LHCN-M2 (cell line): ENCODE measurements at regions not wholly inside any gene's neighbourhood (a gene's known extent, or its start where the extent isn't known, plus 50 kb on each side); places are given as distances from the start of the nearest gene placed in this dataset.

Experiments
- DNase-seq: peaks from one replicate; pipeline ENCODE4 v3.0.0-alpha.2; 2012; ENCODE audit warnings: low read depth

DNA sequence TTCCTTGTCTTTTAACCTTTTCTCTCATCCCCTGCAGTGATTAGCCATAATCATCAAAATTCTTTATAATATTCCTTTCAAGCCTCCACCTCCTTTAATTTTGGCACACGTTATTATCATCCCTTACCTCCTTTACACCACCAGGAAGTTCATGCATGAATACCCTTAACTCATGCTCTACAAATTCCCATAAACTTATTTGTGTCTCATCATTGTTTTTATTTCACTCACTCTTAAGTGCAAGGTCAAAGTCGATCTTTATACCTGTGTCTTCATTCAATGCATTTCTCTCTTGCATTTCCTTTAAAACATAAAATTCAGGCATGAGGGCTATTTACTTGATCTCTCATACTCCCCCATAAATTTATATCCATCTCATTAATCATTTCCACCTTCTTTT is 1064.6 kb upstream of the CADM2 start:
- DNase-seq = no peak

GRCh38 chr3:83895892-83896291 is 1062.9 kb upstream of the CADM2 start:
- no peak for DNase-seq

DNA sequence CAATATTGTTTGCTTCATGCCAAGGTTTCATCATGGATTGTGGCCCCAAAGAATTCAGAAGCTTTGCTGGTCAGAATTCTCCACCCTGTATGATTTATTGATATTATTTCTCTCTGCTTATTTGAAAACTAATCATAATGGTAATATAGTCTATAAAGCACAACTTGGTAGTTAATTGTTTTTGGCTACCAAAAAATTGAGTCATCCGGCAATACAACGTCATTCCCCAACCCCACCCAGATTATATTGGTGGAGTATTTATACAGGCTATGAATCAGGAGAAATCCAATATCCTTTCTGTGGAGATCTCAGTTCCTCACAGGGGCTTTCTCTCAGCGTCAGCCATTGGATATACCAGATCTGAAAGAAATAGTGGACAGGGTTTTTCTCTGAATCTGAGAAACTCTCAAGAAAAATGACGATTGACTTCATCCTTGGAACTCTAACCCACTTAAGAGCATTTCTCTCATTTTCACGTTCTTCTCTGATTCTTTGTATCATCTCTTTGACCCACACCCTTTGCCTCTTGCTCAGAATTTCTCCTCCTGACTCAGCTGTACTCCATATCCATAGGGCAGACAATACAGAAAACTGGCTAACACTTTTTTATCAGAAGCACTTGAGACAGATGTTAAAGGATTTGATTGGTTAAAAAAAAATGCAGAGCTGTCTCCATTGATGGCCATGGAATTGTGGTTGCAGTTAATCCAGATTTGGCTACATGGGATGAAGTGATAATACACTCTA is 1055.8 kb upstream of the CADM2 start:
- no peak for DNase-seq

DNA sequence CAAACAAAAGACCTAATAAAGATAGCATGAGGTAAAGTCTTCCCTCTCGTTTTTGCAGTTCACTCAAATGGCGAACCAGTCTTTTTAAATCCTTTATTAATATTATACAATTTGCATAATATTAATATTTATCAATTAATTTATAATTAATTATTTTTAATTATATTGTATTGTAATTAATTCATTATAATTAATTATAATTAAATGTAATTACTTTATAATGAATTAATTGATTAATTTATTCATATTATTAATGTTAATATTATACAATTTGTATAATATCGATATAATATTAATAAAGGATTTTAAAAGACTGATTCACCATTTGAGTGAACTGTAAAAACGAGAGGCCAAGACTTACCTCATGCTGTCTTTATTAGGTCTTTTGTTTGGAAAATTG is 1045.4 kb upstream of the CADM2 start:
- DNase-seq = no peak

DNA sequence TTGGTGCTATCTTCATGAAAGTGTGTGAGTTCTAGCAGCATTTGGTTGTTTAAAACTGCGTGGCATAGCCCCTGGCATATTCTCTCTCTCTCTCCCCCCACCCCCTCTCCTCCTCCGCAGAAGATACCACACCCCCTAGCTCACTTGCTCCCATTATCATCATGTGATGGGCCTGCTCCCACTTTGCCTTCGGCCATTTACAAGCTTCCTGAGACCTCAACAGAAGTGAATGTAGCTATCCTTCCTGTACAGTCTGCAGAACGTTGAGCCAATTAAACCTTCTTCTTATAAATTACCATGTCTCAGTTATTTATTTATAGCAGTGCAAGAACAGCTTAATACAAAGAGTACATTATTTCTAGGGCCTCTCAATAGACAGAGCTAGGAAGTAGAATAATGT is 1032.5 kb upstream of the CADM2 start:
- no peak for DNase-seq

DNA sequence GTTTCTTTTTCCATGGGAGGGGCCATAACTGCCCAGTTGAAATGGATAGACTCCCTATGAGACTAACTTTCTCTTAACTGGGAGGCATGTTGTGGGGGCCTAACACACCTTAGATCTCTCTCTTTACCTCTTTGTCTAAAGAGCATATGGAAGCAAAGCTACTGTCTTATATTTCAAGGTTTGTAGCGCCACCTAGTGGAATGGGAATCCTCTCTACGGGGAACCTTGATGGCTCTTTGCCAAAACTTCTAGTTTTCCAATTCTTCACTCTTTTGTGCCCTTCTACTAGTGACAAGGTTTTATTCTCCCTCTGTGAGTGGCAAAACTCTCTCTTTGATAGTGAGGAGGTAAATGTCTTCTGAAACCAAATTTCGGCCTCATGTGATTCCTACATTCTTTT is 1030.4 kb upstream of the CADM2 start:
- DNase-seq = no peak

GRCh38 chr3:83928903-83929302 is 1029.9 kb upstream of the CADM2 start:
- no peak for DNase-seq

- DNase-seq = peak; percentile 38
These were observed 1024.4 kb upstream of the CADM2 start for GRCh38 chr3:83934192-83935021.

- DNase-seq = no peak
These were observed 1020.3 kb upstream of the CADM2 start for GRCh38 chr3:83938491-83938890.

GRCh38 chr3:83941990-83942745 is 1016.6 kb upstream of the CADM2 start:
- no peak for DNase-seq

- DNase-seq = no peak
These were observed 1012.7 kb upstream of the CADM2 start for GRCh38 chr3:83946049-83946448.

- no peak for DNase-seq
These were observed 1012.2 kb upstream of the CADM2 start for GRCh38 chr3:83946554-83946953.

GRCh38 chr3:83948771-83949170 is 1010.0 kb upstream of the CADM2 start:
- no peak for DNase-seq

DNA sequence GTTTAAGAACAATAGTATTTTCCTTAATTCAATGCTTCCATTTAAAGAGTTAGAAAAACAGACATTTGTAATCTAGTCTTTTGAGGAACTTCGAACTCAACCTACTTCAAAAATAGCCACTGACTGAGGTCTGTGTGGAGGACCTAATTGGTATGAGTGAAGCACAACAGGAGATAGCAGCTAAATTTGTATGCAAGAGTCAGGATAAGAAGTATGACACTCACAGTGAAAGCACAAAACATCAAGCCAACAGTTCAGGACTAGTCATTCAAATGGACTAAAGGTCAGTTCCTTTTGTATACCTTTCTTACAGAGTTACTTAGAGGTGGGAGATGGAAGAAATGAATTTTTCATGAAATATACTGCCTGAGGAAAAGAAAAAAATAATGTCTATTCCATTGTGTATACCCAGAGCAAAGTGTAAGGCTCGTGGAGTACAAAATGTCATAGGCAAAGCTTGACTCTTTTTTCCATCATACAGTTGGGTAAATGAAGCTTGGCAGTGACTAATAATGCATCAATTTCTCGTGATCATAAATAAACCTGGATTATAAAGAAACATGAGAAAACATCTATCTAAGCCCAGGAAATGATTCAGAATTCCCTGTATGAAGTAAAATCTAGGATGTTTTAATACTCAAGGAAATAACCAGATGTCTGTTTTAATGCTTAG is 1005.2 kb upstream of the CADM2 start:
- peak; percentile 13 for DNase-seq

GRCh38 chr3:83956431-83956830 is 1002.4 kb upstream of the CADM2 start:
- DNase-seq = no peak

GRCh38 chr3:83968356-83968755 is 990.4 kb upstream of the CADM2 start:
- no peak for DNase-seq

DNA sequence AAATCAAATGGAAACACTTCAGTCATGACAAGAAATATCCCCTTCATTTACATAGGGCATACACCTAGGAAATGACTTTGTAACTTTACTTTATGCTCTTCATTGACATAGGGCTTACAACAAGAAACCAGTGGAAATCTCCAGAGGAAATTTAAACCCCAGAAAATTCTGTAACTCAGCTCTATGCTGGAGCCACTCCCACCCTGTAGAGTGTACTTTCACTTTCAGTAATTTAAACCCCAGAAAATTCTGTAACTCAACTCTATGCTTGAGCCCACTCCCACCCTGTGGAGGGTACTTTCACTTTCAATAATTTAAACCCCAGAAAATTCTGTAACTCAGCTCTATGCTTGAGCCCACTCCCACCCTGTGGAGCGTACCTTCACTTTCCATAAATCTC is 987.1 kb upstream of the CADM2 start:
- no peak for DNase-seq

DNA sequence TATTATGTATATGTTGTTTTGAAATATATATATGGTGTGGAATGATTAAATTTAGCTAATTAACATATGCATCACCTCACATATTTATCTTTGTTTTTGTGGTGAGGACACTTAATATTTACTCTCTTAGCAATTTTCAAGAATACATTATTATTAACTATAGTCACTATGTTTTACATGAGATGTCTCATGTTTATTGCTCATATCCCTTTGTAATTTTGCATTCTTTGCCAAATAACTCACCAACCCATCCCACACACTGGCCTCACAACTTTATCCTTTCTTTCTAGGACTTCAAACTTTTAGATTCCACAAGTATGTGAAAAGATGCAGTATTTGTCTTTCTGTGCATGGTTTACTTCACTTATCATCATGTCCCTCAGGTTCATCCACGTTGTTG is 950.2 kb upstream of the CADM2 start:
- no peak for DNase-seq

DNA sequence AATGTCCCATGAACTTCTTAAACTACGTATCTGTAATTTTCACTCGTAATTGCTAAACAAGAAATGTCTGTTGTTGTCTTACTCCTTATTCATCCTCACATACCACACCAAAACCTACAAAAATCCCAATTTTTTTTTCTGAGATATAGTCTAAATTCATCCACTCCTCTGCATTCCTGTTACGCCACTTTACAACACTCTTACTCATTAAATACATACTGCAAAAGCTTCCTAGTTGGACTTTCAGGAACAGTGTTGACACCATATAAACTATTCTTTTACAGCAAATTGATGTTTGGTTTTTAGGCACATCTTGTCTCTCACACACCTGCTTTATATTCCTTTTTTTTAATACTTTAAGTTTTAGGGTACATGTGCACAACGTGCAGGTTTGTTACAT is 934.9 kb upstream of the CADM2 start:
- DNase-seq = no peak

DNA sequence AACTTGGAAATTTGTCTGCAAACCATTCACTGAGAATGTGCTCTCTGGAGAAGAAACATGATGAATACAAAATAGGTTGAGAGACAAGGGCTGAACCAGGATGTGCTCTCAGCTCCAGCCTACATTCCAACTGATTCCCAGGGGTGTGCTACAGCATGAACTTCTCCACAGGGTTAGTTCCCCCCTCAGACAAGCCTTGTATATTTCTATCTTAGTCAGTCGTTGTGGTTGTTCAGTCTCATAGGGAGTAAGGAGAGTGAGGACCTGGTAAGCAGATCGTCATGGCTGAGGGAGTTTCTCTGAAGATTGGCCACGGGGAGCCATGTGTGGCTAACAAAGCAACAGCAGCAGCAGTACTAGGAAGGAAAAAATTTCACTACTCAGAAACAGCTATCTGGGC is 919.7 kb upstream of the CADM2 start:
- DNase-seq = no peak

DNA sequence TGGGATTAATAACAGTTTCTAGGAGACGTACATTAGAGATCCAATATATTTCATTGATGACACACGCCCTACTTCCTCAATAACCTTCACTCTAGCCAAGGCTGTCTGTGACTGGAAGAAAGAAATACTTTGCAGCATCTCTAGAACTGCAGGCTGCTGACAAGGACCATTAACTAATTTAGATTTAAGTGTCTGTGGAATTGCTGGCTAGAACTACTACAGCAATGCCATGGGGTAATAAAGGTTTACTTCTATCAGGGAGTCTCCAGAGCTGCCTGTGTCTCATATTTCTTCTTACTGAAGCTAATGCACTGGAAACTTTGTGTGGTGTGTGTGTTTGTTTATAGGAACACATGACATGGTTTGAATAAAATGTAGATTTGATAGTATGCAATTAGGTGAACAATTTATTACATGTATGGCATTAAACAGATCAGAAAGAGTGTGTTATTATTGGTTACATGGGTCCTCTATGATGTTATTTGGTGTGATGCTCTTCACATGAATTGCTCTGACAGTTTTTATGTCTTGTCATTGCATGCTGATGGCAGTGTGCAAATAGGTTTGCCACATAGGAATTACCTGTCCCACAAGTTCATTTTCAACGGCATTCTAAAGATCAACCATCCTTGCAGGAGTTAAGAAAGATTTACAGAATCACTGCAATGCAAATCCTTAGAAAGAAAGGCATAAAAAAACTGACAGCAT is 916.2 kb upstream of the CADM2 start:
- no peak for DNase-seq
